Thyroid gland (tissue), 4 donors: ENCODE measurements at regions not wholly inside any gene's neighbourhood (a gene's known extent, or its start where the extent isn't known, plus 50 kb on each side); places are given as distances from the start of the nearest gene placed in this dataset.

Experiments used
- DNase-seq, 2 donors: peaks; one replicate each; pipeline ENCODE4 v3.0.0-alpha.2; 2019
- H3K27ac ChIP-seq, 3 donors: fragments of 200-600 bp; sonication (generic); 1 replicate in 2 of 3; 2 replicates in 1 of 3; pipeline ENCODE4 v1.5.1; 2016 to 2019; ENCODE audit warnings: mild to moderate bottlenecking in 1 of 3, moderate library complexity in 1 of 3
- H3K27me3 ChIP-seq: fragments of 200-600 bp; sonication (generic); one replicate; pipeline ENCODE4 v1.5.1; 2019
- H3K36me3 ChIP-seq, 2 donors: fragments of 200-600 bp; sonication (generic); one replicate each; pipeline ENCODE4 v1.5.1; 2016 to 2019
- H3K4me1 ChIP-seq, 2 donors: fragments of 200-600 bp; sonication (generic); one replicate each; pipeline ENCODE4 v1.5.1; 2017 to 2019
- H3K4me3 ChIP-seq, 3 donors: fragments of 200-600 bp; sonication (generic); replicated peaks in 1 of 3; 1 replicate in 2 of 3; 2 replicates in 1 of 3; pipeline ENCODE4 v1.5.1; 2016; ENCODE audit warnings: mild to moderate bottlenecking in 1 of 3
- H3K9me3 ChIP-seq: fragments of 200-600 bp; sonication (generic); one replicate; pipeline ENCODE4 v1.5.1; 2017
- CTCF ChIP-seq, 6 experiments: fragments of 200-600 bp in 3 of 6; fragments of 450-650 bp in 3 of 6; sonication (generic) in 3 of 6; IDR thresholded peaks; one replicate each; pipeline ENCODE4 v1.5.1; 2016 to 2019; ENCODE audit warnings: antibody characterized with exemption in 6 of 6, mild to moderate bottlenecking in 2 of 6, inconsistent platforms in 1 of 6, moderate library complexity in 1 of 6
- POLR2A ChIP-seq, 2 donors: fragments of 450-650 bp; IDR thresholded peaks; one replicate each; pipeline ENCODE4 v1.6.1; 2017; ENCODE audit warnings: antibody characterized with exemption in 2 of 2, mild to moderate bottlenecking in 2 of 2, moderate library complexity in 1 of 2
- WGBS, 2 donors: methylation state at CpG; one replicate each; pipeline ENCODE4 v1.1.5; 2017; 5-methylcytosine and 5-hydroxymethylcytosine counted together
- intact Hi-C: fragments of 100-400 bp; cut with DNase I; formaldehyde crosslinking; loops from one replicate; pipeline ENCODE4 v1.15.1; 2023

GRCh38 chr12:87349681-87350080 lies 679.5 kb downstream of the C12orf50 start:
- 83 to 94% methylated on average over 3 of the region's 3 CpGs for WGBS, 2 donors
- H3K4me3 ChIP-seq, result no peak overlapping the region
- H3K9me3 ChIP-seq, result no peaks in the 10 kb centered on the region
- DNase-seq, result no peak
- no peak for TF ChIP-seq POLR2A (IDR thresholded peaks at IDR 0.05)
- TF ChIP-seq CTCF (IDR thresholded peaks at IDR 0.05), result no peak
- no peaks in the 10 kb centered on the region for H3K36me3 ChIP-seq
- H3K27ac ChIP-seq, result no peak overlapping the region
- intact Hi-C loops, result no loop called here
- no peaks in the 10 kb centered on the region for H3K4me1 ChIP-seq
- no peaks in the 10 kb centered on the region for H3K27me3 ChIP-seq

GRCh38 chr12:87348071-87348470 lies 681.1 kb downstream of the C12orf50 start:
- TF ChIP-seq CTCF (IDR thresholded peaks at IDR 0.05), result no peak
- no peak for TF ChIP-seq POLR2A (IDR thresholded peaks at IDR 0.05)
- no peaks in the 10 kb centered on the region for H3K4me1 ChIP-seq
- no peak for DNase-seq
- intact Hi-C loops, result no loop called here
- H3K27me3 ChIP-seq, result no peaks in the 10 kb centered on the region
- no peaks in the 10 kb centered on the region for H3K9me3 ChIP-seq
- no peak overlapping the region for H3K4me3 ChIP-seq
- WGBS, 2 donors, result 84 to 89% methylated on average over 3 of the region's 3 CpGs
- H3K36me3 ChIP-seq, result no peaks in the 10 kb centered on the region
- H3K27ac ChIP-seq, result no peak overlapping the region

GRCh38 chr12:87344699-87345098 lies 684.5 kb downstream of the C12orf50 start:
- 60 to 61% methylated on average over 4 of the region's 4 CpGs for WGBS, 2 donors
- no peak for DNase-seq
- no peaks in the 10 kb centered on the region for H3K36me3 ChIP-seq
- intact Hi-C loops, result no loop called here
- no peak for TF ChIP-seq POLR2A (IDR thresholded peaks at IDR 0.05)
- no peak for TF ChIP-seq CTCF (IDR thresholded peaks at IDR 0.05)
- no peak overlapping the region for H3K4me3 ChIP-seq
- no peaks in the 10 kb centered on the region for H3K4me1 ChIP-seq
- H3K9me3 ChIP-seq, result no peaks in the 10 kb centered on the region
- H3K27me3 ChIP-seq, result no peaks in the 10 kb centered on the region
- H3K27ac ChIP-seq, result no peak overlapping the region

GRCh38 chr12:87338681-87339080 lies 690.5 kb downstream of the C12orf50 start:
- H3K4me1 ChIP-seq, result no peaks in the 10 kb centered on the region
- TF ChIP-seq CTCF (IDR thresholded peaks at IDR 0.05), result no peak
- no peak for TF ChIP-seq POLR2A (IDR thresholded peaks at IDR 0.05)
- H3K27me3 ChIP-seq, result no peaks in the 10 kb centered on the region
- H3K27ac ChIP-seq, result no peak overlapping the region
- intact Hi-C loops, result no loop called here
- no peak overlapping the region for H3K4me3 ChIP-seq
- DNase-seq, result no peak
- H3K36me3 ChIP-seq, result no peaks in the 10 kb centered on the region
- 89 to 93% methylated on average over 2 of the region's 2 CpGs for WGBS, 2 donors
- H3K9me3 ChIP-seq, result no peaks in the 10 kb centered on the region

- intact Hi-C loops, result no loop called here
- Histone ChIP-seq H3K4me1 (no peaks in the 10 kb centered on the region), H3K4me3 (no peak overlapping the region), H3K27ac (no peak overlapping the region), H3K36me3 (no peaks in the 10 kb centered on the region), H3K27me3 (no peaks in the 10 kb centered on the region), H3K9me3 (no peaks in the 10 kb centered on the region)
- 74 to 81% methylated on average over 2 of the region's 2 CpGs for WGBS, 2 donors
- TF ChIP-seq CTCF (IDR thresholded peaks at IDR 0.05), result no peak
- no peak for TF ChIP-seq POLR2A (IDR thresholded peaks at IDR 0.05)
- no peak for DNase-seq
Measured at GRCh38 chr12:87336814-87337336, 692.3 kb downstream of the C12orf50 start.
